Neuron (in vitro differentiated cells): ENCODE measurements at regions not wholly inside any gene's neighbourhood (a gene's known extent, or its start where the extent isn't known, plus 50 kb on each side); places are given as distances from the start of the nearest gene placed in this dataset.
A peak's percentile ranks its signal among the peaks of the same experiment; 100 is the strongest.
"Not testable (repeated sequence)": the region's sequence is repeated elsewhere in the genome, so short reads cannot be mapped to it uniquely, and the experiment has no call there.

ENCODE experiments used
- H2AFZ ChIP-seq: one replicate; pipeline ENCODE4 v1.6.1; 2013; ENCODE audit warnings: low read depth, mild to moderate bottlenecking, inconsistent platforms, low read length, moderate library complexity
- H3K27me3 ChIP-seq: one replicate; pipeline ENCODE4 v1.6.1; 2013; ENCODE audit warnings: low read length; ENCODE audit not compliant: insufficient read depth
- H3K36me3 ChIP-seq: one replicate; pipeline ENCODE4 v1.6.1; 2013; ENCODE audit warnings: low read length; ENCODE audit not compliant: insufficient read depth
- H3K4me1 ChIP-seq: one replicate; pipeline ENCODE4 v1.6.1; 2013; ENCODE audit warnings: low read length; ENCODE audit not compliant: insufficient read depth
- H3K4me3 ChIP-seq: 2 replicates; pipeline ENCODE4 v1.5.1; 2013; ENCODE audit warnings: mild to moderate bottlenecking, low read length, moderate library complexity
- H3K9me3 ChIP-seq: one replicate; pipeline ENCODE4 v1.6.1; 2013; ENCODE audit warnings: low read length

- Histone ChIP-seq H3K4me3 (no peak overlapping the region), H2AFZ (no peak overlapping the region), H3K9me3 (peaks cover 3% of the 10 kb centered on the region), H3K36me3 (no peaks in the 10 kb centered on the region), H3K4me1 (peaks cover 25% of the 10 kb centered on the region), H3K27me3 (no peaks in the 10 kb centered on the region)
Observed at GRCh38 chr6:19713411-19713810, 123.8 kb upstream of the ID4 start.

- no peaks in the 10 kb centered on the region for H3K36me3 ChIP-seq
- no peak overlapping the region for H3K4me3 ChIP-seq
- no peaks in the 10 kb centered on the region for H3K27me3 ChIP-seq
- peaks cover 3% of the 10 kb centered on the region for H3K9me3 ChIP-seq
- peaks cover 31% of the 10 kb centered on the region for H3K4me1 ChIP-seq
- H2AFZ ChIP-seq = no peak overlapping the region
Observed at GRCh38 chr6:19713984-19714383, 123.2 kb upstream of the ID4 start.

- no peaks in the 10 kb centered on the region for H3K36me3 ChIP-seq
- H3K9me3 ChIP-seq = peaks cover 3% of the 10 kb centered on the region
- peaks cover 37% of the 10 kb centered on the region for H3K4me1 ChIP-seq
- no peak overlapping the region for H2AFZ ChIP-seq
- H3K27me3 ChIP-seq = no peaks in the 10 kb centered on the region
- H3K4me3 ChIP-seq = no peak overlapping the region
Observed at GRCh38 chr6:19714434-19715166, 122.6 kb upstream of the ID4 start.

GRCh38 chr6:19715167-19715551 is 122.0 kb upstream of the ID4 start:
- H2AFZ ChIP-seq = no peak overlapping the region
- H3K4me3 ChIP-seq = no peak overlapping the region
- H3K4me1 ChIP-seq = peaks cover 42% of the 10 kb centered on the region
- no peaks in the 10 kb centered on the region for H3K27me3 ChIP-seq
- no peaks in the 10 kb centered on the region for H3K36me3 ChIP-seq
- peaks cover 3% of the 10 kb centered on the region for H3K9me3 ChIP-seq

GRCh38 chr6:19719691-19720128 is 117.5 kb upstream of the ID4 start:
- H3K4me3 ChIP-seq = peak overlapping the region; percentile 33
- no peaks in the 10 kb centered on the region for H3K27me3 ChIP-seq
- peak overlapping the region; percentile 38 for H2AFZ ChIP-seq
- H3K36me3 ChIP-seq = no peaks in the 10 kb centered on the region
- peaks cover 66% of the 10 kb centered on the region for H3K4me1 ChIP-seq
- H3K9me3 ChIP-seq = no peaks in the 10 kb centered on the region

- Histone ChIP-seq H3K4me1 (peaks cover 49% of the 10 kb centered on the region), H3K4me3 (no peak overlapping the region), H3K36me3 (no peaks in the 10 kb centered on the region), H3K27me3 (no peaks in the 10 kb centered on the region), H3K9me3 (no peaks in the 10 kb centered on the region), H2AFZ (peak overlapping the region; percentile 30)
Observed at GRCh38 chr6:19721766-19722377, 115.3 kb upstream of the ID4 start.

GRCh38 chr6:19722999-19723398 is 114.2 kb upstream of the ID4 start:
- Histone ChIP-seq H3K4me3 (no peak overlapping the region), H2AFZ (no peak overlapping the region), H3K36me3 (no peaks in the 10 kb centered on the region), H3K9me3 (no peaks in the 10 kb centered on the region), H3K4me1 (peaks cover 49% of the 10 kb centered on the region), H3K27me3 (no peaks in the 10 kb centered on the region)

GRCh38 chr6:19723545-19723944 is 113.6 kb upstream of the ID4 start:
- Histone ChIP-seq H3K36me3 (no peaks in the 10 kb centered on the region), H3K9me3 (no peaks in the 10 kb centered on the region), H3K4me3 (no peak overlapping the region), H3K4me1 (peaks cover 47% of the 10 kb centered on the region), H2AFZ (no peak overlapping the region), H3K27me3 (no peaks in the 10 kb centered on the region)

- not testable (repeated sequence) for H2AFZ ChIP-seq, H3K36me3 ChIP-seq, H3K9me3 ChIP-seq, H3K27me3 ChIP-seq, H3K4me3 ChIP-seq
- peaks cover 29% of the 10 kb centered on the region for H3K4me1 ChIP-seq
Observed at GRCh38 chr6:19725436-19725835, 111.7 kb upstream of the ID4 start.

GRCh38 chr6:19731282-19731681 is 105.9 kb upstream of the ID4 start:
- Histone ChIP-seq H3K27me3 (no peaks in the 10 kb centered on the region), H3K4me3 (no peak overlapping the region), H3K4me1 (peaks cover 15% of the 10 kb centered on the region), H3K36me3 (no peaks in the 10 kb centered on the region), H3K9me3 (peaks cover 4% of the 10 kb centered on the region), H2AFZ (no peak overlapping the region)

GRCh38 chr6:19734061-19734460 is 103.1 kb upstream of the ID4 start:
- Histone ChIP-seq H3K27me3 (no peaks in the 10 kb centered on the region), H3K4me3 (no peak overlapping the region), H3K36me3 (no peaks in the 10 kb centered on the region), H2AFZ (no peak overlapping the region), H3K4me1 (peaks cover 15% of the 10 kb centered on the region), H3K9me3 (peaks cover 4% of the 10 kb centered on the region)

GRCh38 chr6:19734519-19734918 is 102.7 kb upstream of the ID4 start:
- Histone ChIP-seq H3K4me1 (peaks cover 15% of the 10 kb centered on the region), H2AFZ (no peak overlapping the region), H3K27me3 (no peaks in the 10 kb centered on the region), H3K4me3 (no peak overlapping the region), H3K9me3 (peaks cover 4% of the 10 kb centered on the region), H3K36me3 (no peaks in the 10 kb centered on the region)

GRCh38 chr6:19736066-19736465 is 101.1 kb upstream of the ID4 start:
- H3K9me3 ChIP-seq = peaks cover 2% of the 10 kb centered on the region
- H2AFZ ChIP-seq = no peak overlapping the region
- no peaks in the 10 kb centered on the region for H3K36me3 ChIP-seq
- H3K4me1 ChIP-seq = peaks cover 15% of the 10 kb centered on the region
- no peaks in the 10 kb centered on the region for H3K27me3 ChIP-seq
- H3K4me3 ChIP-seq = no peak overlapping the region

GRCh38 chr6:19738010-19738409 is 99.2 kb upstream of the ID4 start:
- Histone ChIP-seq H3K4me3 (no peak overlapping the region), H2AFZ (no peak overlapping the region), H3K4me1 (peaks cover 15% of the 10 kb centered on the region)

More at GRCh38 chr6:19738010-19738409, 99.2 kb upstream of the ID4 start:
- no peaks in the 10 kb centered on the region for H3K36me3 ChIP-seq
- H3K27me3 ChIP-seq = no peaks in the 10 kb centered on the region
- H3K9me3 ChIP-seq = no peaks in the 10 kb centered on the region
